IMR-90 (cell line): ENCODE measurements at regions not wholly inside any gene's neighbourhood (a gene's known extent, or its start where the extent isn't known, plus 50 kb on each side); places are given as distances from the start of the nearest gene placed in this dataset.

Experiments used
- ATAC-seq: fragments of 200-7000 bp; cut with Tn5 transposase; 2 replicates; pipeline ENCODE4 v1.9.1; 2020; ENCODE audit warnings: low read depth, mild to moderate bottlenecking, moderate library complexity
- BruUV-seq: library from RNA; stranded (reverse); fragments of 400-500 nt; replicated peaks from 2 replicates; lab custom pipeline; 2021; lab: Mats Ljungman, UMichigan
- CTCF ChIA-PET: fragments of 300-600 bp; formaldehyde crosslinking; extraction: SDS; loops from one replicate; lab custom pipeline; 2021; ENCODE audit warnings: antibody characterized with exemption; lab: Yijun Ruan, JAX
- POLR2A ChIA-PET: fragments of 300-600 bp; sonication (Branson Sonifier 250); formaldehyde crosslinking; loops from one replicate; lab custom pipeline; 2022; ENCODE audit warnings: antibody characterized with exemption; ENCODE audit not compliant: unreplicated experiment; lab: Charles Lee
- DNase-seq: peaks from one replicate; pipeline ENCODE4 v3.0.0; 2013
- H2AFZ ChIP-seq: replicated peaks from 2 replicates; pipeline ENCODE3; 2013; ENCODE audit warnings: low read length, mild to moderate bottlenecking; ENCODE audit not compliant: poor library complexity
- H2AK5ac ChIP-seq: 2 replicates; pipeline ENCODE4 v1.6.1; 2013; ENCODE audit warnings: low read depth, low read length, inconsistent platforms
- H2AK9ac ChIP-seq: replicated peaks from 2 replicates; pipeline ENCODE3; 2013; ENCODE audit warnings: mild to moderate bottlenecking, low read depth, low read length, moderate library complexity; ENCODE audit not compliant: poor library complexity
- H2BK120ac ChIP-seq: 2 replicates; pipeline ENCODE4 v1.6.1; 2013; ENCODE audit warnings: low read depth, low read length, inconsistent platforms
- H2BK15ac ChIP-seq: 3 replicates; pipeline ENCODE4 v1.6.1; 2013; ENCODE audit warnings: low read depth, low read length, inconsistent platforms
- H2BK20ac ChIP-seq: 2 replicates; pipeline ENCODE4 v1.6.1; 2013; ENCODE audit warnings: low read depth, mild to moderate bottlenecking, inconsistent platforms, low read length, moderate library complexity
- H2BK5ac ChIP-seq: 2 replicates; pipeline ENCODE4 v1.6.1; 2013; ENCODE audit warnings: mild to moderate bottlenecking, low read depth, low read length, inconsistent platforms; ENCODE audit not compliant: poor library complexity, severe bottlenecking
- H3K14ac ChIP-seq: replicated peaks from 2 replicates; pipeline ENCODE4 v1.6.1; 2013; ENCODE audit warnings: low read depth, low read length, inconsistent platforms
- H3K18ac ChIP-seq: 2 replicates; pipeline ENCODE4 v1.6.1; 2013; ENCODE audit warnings: low read depth, low read length, control low read depth
- H3K23ac ChIP-seq: 2 replicates; pipeline ENCODE4 v1.6.1; 2013; ENCODE audit warnings: low read depth, low read length, inconsistent platforms
- H3K27ac ChIP-seq: 2 replicates; pipeline ENCODE4 v1.5.1; 2013; ENCODE audit warnings: mild to moderate bottlenecking, control low read depth, low read length; ENCODE audit not compliant: insufficient read depth
- H3K27me3 ChIP-seq: 2 replicates; pipeline ENCODE4 v1.6.1; 2013; ENCODE audit warnings: low read length; ENCODE audit not compliant: control insufficient read depth, insufficient read depth
- H3K36me3 ChIP-seq: 2 replicates; pipeline ENCODE4 v1.6.1; 2013; ENCODE audit warnings: low read length, mixed read lengths; ENCODE audit not compliant: control insufficient read depth, insufficient read depth
- H3K4ac ChIP-seq: 2 replicates; pipeline ENCODE4 v1.6.1; 2013; ENCODE audit warnings: low read depth, low read length, inconsistent platforms
- H3K4me1 ChIP-seq: 2 replicates; pipeline ENCODE4 v1.6.1; 2013; ENCODE audit warnings: low read length, mixed read lengths; ENCODE audit not compliant: control insufficient read depth, insufficient read depth
- H3K4me2 ChIP-seq: 2 replicates; pipeline ENCODE4 v1.6.1; 2013; ENCODE audit warnings: low read depth, mild to moderate bottlenecking, control low read depth, low read length, moderate library complexity
- H3K4me3 ChIP-seq: 2 replicates; pipeline ENCODE4 v1.5.1; 2013; ENCODE audit warnings: low read depth, mild to moderate bottlenecking, control low read depth, low read length, moderate library complexity; ENCODE audit not compliant: insufficient read depth
- H3K56ac ChIP-seq: 2 replicates; pipeline ENCODE4 v1.6.1; 2013; ENCODE audit warnings: low read length, inconsistent platforms; ENCODE audit not compliant: insufficient read depth; ENCODE audit errors: extremely low read depth
- H3K79me1 ChIP-seq, 2 experiments: 2 replicates each; pipeline ENCODE4 v1.6.1; 2013; ENCODE audit warnings: low read length in 2 of 2, inconsistent platforms in 1 of 2, low read depth in 1 of 2
- H3K9ac ChIP-seq: 2 replicates; pipeline ENCODE4 v1.6.1; 2013; ENCODE audit warnings: low read depth, low read length, control low read depth
- H3K9me1 ChIP-seq: 2 replicates; pipeline ENCODE4 v1.6.1; 2013; ENCODE audit warnings: low read length, inconsistent platforms; ENCODE audit not compliant: insufficient read depth
- H3K9me3 ChIP-seq: 2 replicates; pipeline ENCODE4 v1.6.1; 2013; ENCODE audit warnings: low read length; ENCODE audit not compliant: control insufficient read depth, insufficient read depth
- H4K20me1 ChIP-seq: 2 replicates; pipeline ENCODE4 v1.6.1; 2013; ENCODE audit warnings: low read length, inconsistent platforms; ENCODE audit not compliant: insufficient read depth
- H4K5ac ChIP-seq: 2 replicates; pipeline ENCODE4 v1.6.1; 2013; ENCODE audit warnings: mild to moderate bottlenecking, low read depth, low read length, control low read depth
- H4K8ac ChIP-seq, 2 experiments: 2 replicates each; pipeline ENCODE4 v1.6.1; 2013; ENCODE audit warnings: low read depth in 2 of 2, low read length in 2 of 2, control low read depth in 1 of 2, inconsistent platforms in 1 of 2
- H4K91ac ChIP-seq: 2 replicates; pipeline ENCODE4 v1.6.1; 2013; ENCODE audit warnings: low read depth, low read length, inconsistent platforms; ENCODE audit not compliant: insufficient read depth
- CHD1 ChIP-seq: IDR thresholded peaks from 2 replicates; pipeline ENCODE4 v1.6.1; 2012; ENCODE audit warnings: low read depth, low read length, improper control_type of control experiment
- FOS ChIP-seq: fragments of 150-350 bp; IDR thresholded peaks from 2 replicates; pipeline ENCODE4 v1.6.1; 2016; ENCODE audit warnings: low read depth, low read length
- MAFK ChIP-seq: IDR thresholded peaks from 2 replicates; pipeline ENCODE4 v1.6.1; 2012; ENCODE audit warnings: low read depth, low read length, improper control_type of control experiment
- MXI1 ChIP-seq: IDR thresholded peaks from 2 replicates; pipeline ENCODE4 v1.6.1; 2012; ENCODE audit warnings: low read depth, mild to moderate bottlenecking, low read length, moderate library complexity, borderline replicate concordance
- RCOR1 ChIP-seq: IDR thresholded peaks from 2 replicates; pipeline ENCODE4 v1.6.1; 2012; ENCODE audit warnings: mild to moderate bottlenecking, low read length, improper control_type of control experiment; ENCODE audit not compliant: insufficient replicate concordance
- SMC3 ChIP-seq: fragments of 150-350 bp; IDR thresholded peaks from 2 replicates; pipeline ENCODE4 v1.6.1; 2016; ENCODE audit warnings: low read depth, mild to moderate bottlenecking, antibody characterized with exemption, low read length, moderate library complexity
- WGBS, 2 experiments: methylation state at CpG; one replicate each; pipeline versions ENCODE4 v1.1.5 to v1.1.7; 2013; ENCODE audit warnings: missing lambda C conversion rate in 2 of 2; ENCODE audit not compliant: insufficient read length in 1 of 2; ENCODE audit errors: extremely low coverage in 2 of 2; 5-methylcytosine and 5-hydroxymethylcytosine counted together
- dilution Hi-C: fragments of 300-500 bp; cut with HindIII; formaldehyde crosslinking; loops from one replicate; pipeline ENCODE4 v1.14.3; 2018; ENCODE audit warnings: low sequenced_read_pairs; ENCODE audit not compliant: unreplicated experiment
- in situ Hi-C: fragments of 300-500 bp; cut with MboI; formaldehyde crosslinking; loops from 3 replicates; pipeline ENCODE4 v1.14.3; 2019; ENCODE audit warnings: low sequenced_read_pairs, inconsistent platforms, mixed read lengths
- intact Hi-C: fragments of 100-400 bp; cut with micrococcal nuclease; formaldehyde crosslinking; loops from 2 replicates; pipeline ENCODE4 v1.10.0; 2022
- TF ChIP-seq, protein P1 (sequence below): fragments of 150-350 bp; IDR thresholded peaks from 2 replicates; pipeline ENCODE4 v1.6.1; 2016; ENCODE audit warnings: low read depth, mild to moderate bottlenecking, low read length, moderate library complexity, borderline replicate concordance
- TF ChIP-seq, protein P2 (sequence below): fragments of 150-350 bp; IDR thresholded peaks from 2 replicates; pipeline ENCODE4 v1.6.1; 2017; ENCODE audit warnings: mild to moderate bottlenecking, antibody characterized with exemption, low read length, low read depth

- no peak overlapping the region for H2AK5ac ChIP-seq
- H3K79me1 ChIP-seq: no peaks in the 10 kb centered on the region
- ChIA-PET POLR2A (no interaction called here), CTCF (interaction anchor here (0.7 kb wide), 2 partner anchors 252 to 318 kb away, joined by 4 to 8 read pairs; no protein-coding TSS in a partner anchor)
- no peak overlapping the region for H2BK20ac ChIP-seq
- no peak for ATAC-seq
- no peak overlapping the region for H3K56ac ChIP-seq
- TF ChIP-seq, protein P1, sequence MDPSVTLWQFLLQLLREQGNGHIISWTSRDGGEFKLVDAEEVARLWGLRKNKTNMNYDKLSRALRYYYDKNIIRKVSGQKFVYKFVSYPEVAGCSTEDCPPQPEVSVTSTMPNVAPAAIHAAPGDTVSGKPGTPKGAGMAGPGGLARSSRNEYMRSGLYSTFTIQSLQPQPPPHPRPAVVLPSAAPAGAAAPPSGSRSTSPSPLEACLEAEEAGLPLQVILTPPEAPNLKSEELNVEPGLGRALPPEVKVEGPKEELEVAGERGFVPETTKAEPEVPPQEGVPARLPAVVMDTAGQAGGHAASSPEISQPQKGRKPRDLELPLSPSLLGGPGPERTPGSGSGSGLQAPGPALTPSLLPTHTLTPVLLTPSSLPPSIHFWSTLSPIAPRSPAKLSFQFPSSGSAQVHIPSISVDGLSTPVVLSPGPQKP: no peak
- TF ChIP-seq MAFK: no peak
- TF ChIP-seq RCOR1: no peak
- TF ChIP-seq MXI1: no peak
- TF ChIP-seq SMC3: no peak
- TF ChIP-seq, protein P2, sequence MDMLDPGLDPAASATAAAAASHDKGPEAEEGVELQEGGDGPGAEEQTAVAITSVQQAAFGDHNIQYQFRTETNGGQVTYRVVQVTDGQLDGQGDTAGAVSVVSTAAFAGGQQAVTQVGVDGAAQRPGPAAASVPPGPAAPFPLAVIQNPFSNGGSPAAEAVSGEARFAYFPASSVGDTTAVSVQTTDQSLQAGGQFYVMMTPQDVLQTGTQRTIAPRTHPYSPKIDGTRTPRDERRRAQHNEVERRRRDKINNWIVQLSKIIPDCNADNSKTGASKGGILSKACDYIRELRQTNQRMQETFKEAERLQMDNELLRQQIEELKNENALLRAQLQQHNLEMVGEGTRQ: no peak
- no peak for TF ChIP-seq FOS
- no peak for TF ChIP-seq CHD1
- H2BK15ac ChIP-seq: no peak overlapping the region
- no peaks in the 10 kb centered on the region for H3K36me3 ChIP-seq
- H4K20me1 ChIP-seq: no peaks in the 10 kb centered on the region
- no peak overlapping the region for H3K4me3 ChIP-seq
- H2BK120ac ChIP-seq: no peak overlapping the region
- peaks cover 15% of the 10 kb centered on the region for H3K27me3 ChIP-seq
- no peaks in the 10 kb centered on the region for H3K9me3 ChIP-seq
- H2BK5ac ChIP-seq: no peak overlapping the region
- H3K27ac ChIP-seq: no peak overlapping the region
- peaks cover 12% of the 10 kb centered on the region for H3K4me1 ChIP-seq
- DNase-seq: no peak
- no peak overlapping the region for H3K14ac ChIP-seq
- peaks cover 5% of the 10 kb centered on the region; the same call in 1 of the 2 replicates for H3K9me1 ChIP-seq
- H4K8ac ChIP-seq: no peak overlapping the region
- no peak overlapping the region for H3K4me2 ChIP-seq
- in situ Hi-C loops (no loop called here), intact Hi-C loops (no loop called here), dilution Hi-C loops (no loop called here)
- no peak overlapping the region for H3K9ac ChIP-seq
- H3K23ac ChIP-seq: no peak overlapping the region
- BruUV-seq: no TSS peak
- no peak overlapping the region for H2AK9ac ChIP-seq
- H3K4ac ChIP-seq: no peak overlapping the region
- no peak overlapping the region for H2AFZ ChIP-seq
- no peak overlapping the region for H4K5ac ChIP-seq
- no CpG with 5 or more reads among the region's 2 CpGs for WGBS, 2 experiments
- no peak overlapping the region for H3K18ac ChIP-seq
- H4K91ac ChIP-seq: no peak overlapping the region
These were observed 354.5 kb upstream of the ZMIZ1 start for GRCh38 chr10:78714225-78714624.
